Activated naive CD8-positive, alpha-beta T cell (primary cell): ENCODE measurements at regions not wholly inside any gene's neighbourhood (a gene's known extent, or its start where the extent isn't known, plus 50 kb on each side); places are given as distances from the start of the nearest gene placed in this dataset.

Source experiments
- H3K27ac Mint-ChIP-seq: one replicate; pipeline ENCODE4 v1.8.0; 2021; ENCODE audit warnings: mixed read lengths
- H3K27me3 Mint-ChIP-seq: one replicate; pipeline ENCODE4 v1.8.0; 2021; ENCODE audit warnings: mixed read lengths
- H3K36me3 Mint-ChIP-seq: one replicate; pipeline ENCODE4 v1.8.0; 2021; ENCODE audit warnings: mixed read lengths
- H3K4me1 Mint-ChIP-seq: one replicate; pipeline ENCODE4 v1.8.0; 2021; ENCODE audit warnings: low read depth, mixed read lengths
- H3K4me3 Mint-ChIP-seq: one replicate; pipeline ENCODE4 v1.8.0; 2021; ENCODE audit warnings: mild to moderate bottlenecking, mixed read lengths
- H3K9me3 Mint-ChIP-seq: one replicate; pipeline ENCODE4 v1.8.0; 2021; ENCODE audit warnings: low read depth, mixed read lengths

DNA sequence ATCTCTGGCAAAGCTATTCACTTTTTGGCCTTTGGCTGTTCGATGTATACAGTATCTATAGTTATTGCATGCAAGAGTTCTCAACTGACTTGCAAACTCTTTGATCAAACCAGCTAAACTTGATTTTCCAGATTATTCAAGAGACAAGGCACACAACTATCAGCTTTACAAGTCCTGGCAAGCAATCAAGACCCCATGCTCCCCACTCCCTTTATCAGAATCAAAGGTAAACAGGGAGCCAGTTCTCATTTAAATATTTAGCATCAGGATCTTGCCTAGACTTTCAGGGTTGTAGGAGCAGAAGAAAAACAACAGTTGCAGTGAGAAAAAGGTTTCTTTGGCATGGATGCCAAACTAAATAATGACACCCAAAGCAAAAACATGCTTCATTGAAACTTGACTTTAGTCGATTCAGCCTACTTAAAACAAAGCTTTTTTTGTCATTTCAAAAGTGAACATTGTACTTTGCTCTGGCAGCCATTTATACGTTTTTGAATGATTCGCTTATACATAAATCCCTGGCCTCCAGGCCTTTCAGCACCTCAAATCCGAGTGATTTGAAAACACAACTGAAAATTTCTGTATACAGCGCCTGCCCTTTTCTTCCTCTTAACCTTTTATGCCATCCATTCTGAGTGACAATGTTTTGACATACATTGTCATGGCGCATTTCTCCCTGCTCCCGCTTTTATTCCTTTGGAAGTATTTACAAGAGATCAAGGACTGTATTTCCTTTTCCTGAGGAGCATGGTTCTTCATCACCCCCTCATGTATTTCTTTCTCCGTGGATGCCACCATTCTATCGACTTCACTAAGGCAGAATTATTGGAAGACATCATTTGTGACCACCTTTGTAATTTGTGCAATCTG, 340.8 kb downstream of the KLF5 start:
- no peaks in the 10 kb centered on the region for H3K36me3 Mint-ChIP-seq
- H3K27ac Mint-ChIP-seq, result no peak overlapping the region
- no peaks in the 10 kb centered on the region for H3K9me3 Mint-ChIP-seq
- H3K4me1 Mint-ChIP-seq, result no peaks in the 10 kb centered on the region
- no peaks in the 10 kb centered on the region for H3K27me3 Mint-ChIP-seq
- H3K4me3 Mint-ChIP-seq, result no peak overlapping the region

DNA sequence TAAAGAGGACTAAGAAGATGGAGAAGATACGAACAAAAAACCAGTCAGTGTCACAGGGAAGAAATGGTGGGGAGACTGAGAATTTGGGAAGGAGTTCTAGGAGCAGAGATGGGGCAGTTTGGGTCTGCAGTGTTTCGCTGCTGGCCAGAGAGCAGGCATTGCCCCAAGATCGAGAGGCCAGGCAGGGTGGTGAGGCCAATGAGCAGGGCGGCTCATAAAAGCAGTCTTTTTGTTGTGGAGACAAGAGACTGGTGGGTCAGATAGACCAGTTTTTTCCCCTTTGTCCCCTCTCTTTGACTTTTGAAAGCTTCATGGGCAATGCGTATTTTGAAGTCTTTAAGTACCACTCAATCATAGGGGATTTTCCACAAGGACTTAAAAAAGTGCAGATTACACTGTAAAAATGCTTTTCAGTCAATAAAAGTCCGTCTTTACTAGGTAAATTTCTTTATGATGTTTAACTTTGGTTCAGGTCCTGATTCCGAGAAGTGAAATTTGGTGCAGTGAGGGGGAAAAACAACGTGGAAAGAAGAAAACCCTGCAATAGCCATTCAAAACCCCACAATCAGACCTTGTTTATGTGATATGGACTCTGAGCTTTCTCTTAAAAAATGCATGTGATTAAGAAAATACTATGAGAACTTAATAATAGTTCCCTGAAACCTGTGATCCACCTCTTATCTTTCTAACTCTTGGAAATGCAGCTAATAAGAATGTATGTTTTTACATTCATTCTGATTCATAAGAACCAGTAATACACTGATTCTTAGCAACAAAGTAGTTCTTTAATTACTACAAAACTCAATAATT, 338.9 kb downstream of the KLF5 start:
- Mint-ChIP-seq H3K27ac (no peak overlapping the region), H3K4me3 (no peak overlapping the region), H3K9me3 (no peaks in the 10 kb centered on the region), H3K4me1 (no peaks in the 10 kb centered on the region), H3K36me3 (no peaks in the 10 kb centered on the region), H3K27me3 (no peaks in the 10 kb centered on the region)

DNA sequence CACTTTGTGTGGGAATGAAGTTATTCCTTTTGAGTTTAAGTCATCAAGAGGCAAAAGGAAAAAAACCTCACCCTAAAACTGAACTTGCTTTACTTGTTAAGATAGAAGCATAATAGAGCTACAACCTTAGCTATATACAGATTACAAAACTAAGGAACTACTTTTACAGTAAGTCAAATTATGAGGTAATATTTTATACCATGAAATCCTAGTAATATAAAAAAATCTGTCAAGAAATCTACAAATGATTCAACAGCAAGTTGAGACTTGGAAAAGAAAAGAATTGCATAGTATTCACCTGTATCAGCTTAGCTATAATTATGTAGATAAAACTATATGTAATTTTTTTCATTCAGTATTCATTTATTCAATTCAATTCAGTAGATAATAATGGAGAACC, 335.3 kb downstream of the KLF5 start:
- Mint-ChIP-seq H3K9me3 (no peaks in the 10 kb centered on the region), H3K36me3 (no peaks in the 10 kb centered on the region), H3K27me3 (peaks cover 3% of the 10 kb centered on the region), H3K4me1 (no peaks in the 10 kb centered on the region), H3K4me3 (no peak overlapping the region), H3K27ac (no peak overlapping the region)

DNA sequence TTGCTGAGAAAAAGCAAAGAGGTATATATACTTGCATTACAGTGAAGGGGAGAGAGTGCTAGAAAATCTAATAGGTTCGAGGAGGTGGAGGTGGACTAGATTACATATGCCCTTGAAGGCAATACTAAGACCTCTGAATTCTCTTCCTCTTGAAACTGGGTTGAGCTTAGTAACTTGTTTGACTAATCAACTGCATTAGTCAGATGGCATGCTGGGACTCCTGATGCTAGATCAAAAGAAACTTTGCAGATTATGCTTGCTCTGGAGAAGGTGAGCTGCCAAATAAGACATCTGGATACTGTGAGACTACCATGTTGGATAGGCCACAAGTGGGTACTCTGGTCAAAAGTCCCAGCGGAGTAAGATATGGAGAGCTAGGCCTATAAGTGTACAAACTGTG, 331.3 kb downstream of the KLF5 start:
- Mint-ChIP-seq H3K4me1 (no peaks in the 10 kb centered on the region), H3K27ac (no peak overlapping the region), H3K27me3 (peaks cover 3% of the 10 kb centered on the region), H3K36me3 (no peaks in the 10 kb centered on the region), H3K9me3 (no peaks in the 10 kb centered on the region), H3K4me3 (no peak overlapping the region)

DNA sequence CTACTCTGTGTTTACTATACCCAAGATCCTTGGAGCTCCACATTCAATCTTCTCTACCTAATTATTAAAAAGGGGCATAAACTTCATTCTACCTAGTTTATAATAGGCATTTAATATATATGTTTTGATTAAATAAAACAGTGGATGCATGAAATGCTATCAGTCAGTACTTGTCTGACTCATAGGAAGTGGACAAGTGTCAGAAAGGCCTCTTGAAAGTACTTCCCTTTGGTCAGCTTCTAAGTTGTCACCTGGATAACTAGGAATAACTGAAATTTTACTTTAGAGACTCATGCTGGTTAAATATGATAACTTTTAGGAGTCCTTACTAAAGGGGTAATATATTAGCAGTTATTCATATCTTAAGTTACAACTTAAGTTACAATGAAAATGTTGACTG, 329.8 kb downstream of the KLF5 start:
- no peaks in the 10 kb centered on the region for H3K9me3 Mint-ChIP-seq
- peaks cover 3% of the 10 kb centered on the region for H3K27me3 Mint-ChIP-seq
- no peaks in the 10 kb centered on the region for H3K4me1 Mint-ChIP-seq
- no peak overlapping the region for H3K27ac Mint-ChIP-seq
- peaks cover 2% of the 10 kb centered on the region for H3K36me3 Mint-ChIP-seq
- H3K4me3 Mint-ChIP-seq, result no peak overlapping the region

DNA sequence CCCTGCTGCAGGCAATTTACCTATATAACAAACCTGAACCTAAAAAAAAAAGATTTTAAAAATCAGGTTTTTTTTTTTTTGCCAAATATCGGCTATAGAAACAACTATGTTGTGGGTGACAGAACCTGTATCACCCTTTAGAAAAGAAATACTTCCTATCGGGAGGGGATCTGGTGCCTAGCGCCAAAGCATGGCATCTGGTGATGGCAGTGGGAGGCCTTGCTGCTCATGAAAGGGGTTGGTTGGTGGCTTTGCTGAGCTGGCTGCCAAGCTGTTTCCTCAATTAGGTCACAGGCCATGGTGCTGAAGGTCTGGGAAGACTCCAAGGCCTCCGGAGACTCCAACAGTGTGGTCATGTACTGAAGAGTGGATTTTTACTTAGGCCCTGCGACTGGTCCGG, 328.5 kb downstream of the KLF5 start:
- H3K4me1 Mint-ChIP-seq, result no peaks in the 10 kb centered on the region
- H3K4me3 Mint-ChIP-seq, result no peak overlapping the region
- H3K27me3 Mint-ChIP-seq, result no peaks in the 10 kb centered on the region
- peaks cover 2% of the 10 kb centered on the region for H3K36me3 Mint-ChIP-seq
- H3K27ac Mint-ChIP-seq, result no peak overlapping the region
- no peaks in the 10 kb centered on the region for H3K9me3 Mint-ChIP-seq

DNA sequence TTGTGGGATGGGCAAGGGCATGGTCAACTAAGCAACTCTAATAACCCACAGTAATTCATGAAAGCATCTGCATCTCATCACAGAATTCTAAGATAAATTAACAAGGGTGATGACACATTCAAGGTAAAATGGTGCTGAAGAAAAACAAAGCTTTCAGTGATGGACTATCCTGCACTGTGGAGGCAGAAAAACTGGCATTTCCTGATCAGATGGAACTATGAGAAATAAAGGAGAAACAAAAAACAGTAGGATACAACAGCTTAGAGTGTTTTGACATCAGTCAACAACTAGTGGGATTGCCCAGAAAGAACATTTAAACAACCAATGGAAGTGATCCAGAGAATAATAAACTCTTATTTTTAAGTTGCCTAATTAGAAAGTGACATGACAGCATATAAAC, 327.0 kb downstream of the KLF5 start:
- no peaks in the 10 kb centered on the region for H3K9me3 Mint-ChIP-seq
- H3K27ac Mint-ChIP-seq, result no peak overlapping the region
- H3K27me3 Mint-ChIP-seq, result peaks cover 5% of the 10 kb centered on the region
- H3K4me3 Mint-ChIP-seq, result no peak overlapping the region
- H3K36me3 Mint-ChIP-seq, result peaks cover 2% of the 10 kb centered on the region
- no peaks in the 10 kb centered on the region for H3K4me1 Mint-ChIP-seq

DNA sequence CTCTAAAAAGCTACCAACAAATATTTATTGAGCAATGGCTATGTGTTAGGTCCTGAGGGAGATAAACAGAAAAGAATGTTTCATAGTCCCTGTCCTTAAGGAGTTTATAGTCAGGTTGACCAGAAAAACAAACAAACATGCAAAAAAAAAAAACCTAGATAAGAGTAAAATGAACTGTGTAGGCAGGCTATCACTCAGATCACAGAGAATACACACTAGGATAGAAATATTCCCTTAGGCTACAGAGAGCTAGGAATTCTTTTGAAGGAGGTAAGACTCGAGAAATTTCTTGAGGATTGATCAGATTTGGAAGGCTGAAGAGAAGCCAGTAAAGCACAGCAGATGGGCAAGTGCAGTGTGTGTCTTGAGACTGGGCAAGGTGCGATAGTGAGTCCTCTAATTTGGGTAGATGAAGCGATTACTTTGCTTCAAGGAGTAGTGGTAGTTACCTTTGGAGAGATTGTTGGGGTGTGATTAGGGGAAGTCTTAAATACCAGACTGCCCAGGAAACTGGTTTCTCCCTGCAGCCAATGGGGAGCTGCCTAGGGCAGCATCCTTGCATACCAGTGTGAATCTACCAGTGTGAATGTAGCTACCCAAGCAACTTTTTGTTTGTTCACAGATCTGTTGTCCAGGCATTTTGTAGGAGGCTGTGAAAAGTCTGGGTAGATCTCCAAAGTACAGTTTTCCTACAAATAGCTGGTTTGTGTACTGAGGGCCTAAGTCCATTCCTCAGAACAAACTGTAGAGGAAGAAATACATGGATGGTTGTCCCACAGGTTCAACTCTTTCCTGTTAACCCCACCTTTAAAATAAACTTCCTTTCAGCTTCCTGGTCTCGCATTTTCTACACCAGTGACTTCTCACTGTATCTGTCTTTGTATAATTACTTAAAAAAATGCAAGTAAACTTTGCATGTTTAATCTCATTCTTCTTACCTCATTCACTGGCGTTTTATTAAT, 314.1 kb downstream of the KLF5 start:
- Mint-ChIP-seq H3K27me3 (peaks cover 1% of the 10 kb centered on the region), H3K36me3 (no peaks in the 10 kb centered on the region), H3K4me1 (no peaks in the 10 kb centered on the region), H3K27ac (no peak overlapping the region), H3K9me3 (no peaks in the 10 kb centered on the region), H3K4me3 (no peak overlapping the region)

DNA sequence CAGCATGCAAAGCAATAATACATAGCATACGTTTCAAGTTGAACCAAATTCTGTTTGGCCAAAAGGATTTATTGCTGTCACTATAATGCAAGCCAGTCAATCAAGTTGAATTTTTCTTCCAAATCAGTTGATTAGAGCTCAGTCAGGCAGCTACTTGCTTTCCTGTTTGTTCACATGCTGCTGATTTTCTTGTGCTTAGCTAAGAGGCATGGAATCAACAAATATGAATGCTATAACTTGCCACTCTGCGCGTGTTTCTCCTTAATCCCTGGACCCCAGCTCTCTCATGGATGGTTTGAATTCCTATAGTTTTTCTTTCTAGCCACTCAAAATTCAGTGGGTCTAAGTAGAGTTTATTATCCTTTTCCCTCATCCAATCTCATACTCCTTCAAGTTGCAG, 311.3 kb downstream of the KLF5 start:
- Mint-ChIP-seq H3K4me3 (no peak overlapping the region), H3K27me3 (peaks cover 1% of the 10 kb centered on the region), H3K36me3 (no peaks in the 10 kb centered on the region), H3K27ac (no peak overlapping the region), H3K9me3 (no peaks in the 10 kb centered on the region), H3K4me1 (no peaks in the 10 kb centered on the region)

DNA sequence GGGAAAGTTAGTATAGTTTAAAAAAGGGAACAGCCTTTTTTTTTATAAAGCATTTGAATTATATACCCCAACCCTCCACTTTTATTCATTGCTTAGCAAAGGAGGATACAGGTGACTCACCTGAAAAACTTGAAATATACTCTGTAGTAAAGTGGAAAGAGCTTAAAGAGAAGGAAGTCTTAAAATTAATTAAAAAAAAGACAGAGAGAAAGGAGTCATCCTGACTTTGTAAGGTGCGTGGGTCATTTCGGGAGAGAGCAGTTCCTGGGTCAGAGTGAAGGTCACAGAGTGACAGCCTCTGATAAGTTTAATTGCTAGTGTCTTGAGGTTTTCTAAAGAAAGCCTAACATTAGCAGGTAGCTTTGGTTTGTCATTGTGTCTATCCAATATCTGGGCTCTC, 310.3 kb downstream of the KLF5 start:
- no peak overlapping the region for H3K4me3 Mint-ChIP-seq
- no peak overlapping the region for H3K27ac Mint-ChIP-seq
- no peaks in the 10 kb centered on the region for H3K4me1 Mint-ChIP-seq
- no peaks in the 10 kb centered on the region for H3K36me3 Mint-ChIP-seq
- peaks cover 1% of the 10 kb centered on the region for H3K27me3 Mint-ChIP-seq
- H3K9me3 Mint-ChIP-seq, result no peaks in the 10 kb centered on the region

DNA sequence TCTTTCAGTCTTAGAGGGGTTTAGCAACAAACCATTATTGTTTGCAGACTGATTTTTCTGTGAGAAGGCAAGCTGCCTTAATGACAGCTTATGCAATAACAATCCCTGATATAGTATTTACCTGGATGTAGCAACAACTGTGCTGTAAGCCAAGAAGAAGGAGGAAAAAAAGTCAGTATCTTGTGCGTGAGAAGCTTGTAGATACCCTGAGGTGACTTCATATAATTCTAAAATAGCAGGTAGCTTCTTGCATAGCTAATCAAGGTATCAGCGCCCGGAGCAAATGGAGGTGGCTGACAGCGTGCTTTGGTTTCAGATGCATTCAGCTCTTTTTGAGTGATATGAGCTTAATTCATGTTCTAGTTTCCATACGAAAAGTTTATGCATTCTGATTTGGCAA, 309.8 kb downstream of the KLF5 start:
- no peak overlapping the region for H3K27ac Mint-ChIP-seq
- no peaks in the 10 kb centered on the region for H3K9me3 Mint-ChIP-seq
- no peaks in the 10 kb centered on the region for H3K4me1 Mint-ChIP-seq
- no peak overlapping the region for H3K4me3 Mint-ChIP-seq
- no peaks in the 10 kb centered on the region for H3K36me3 Mint-ChIP-seq
- peaks cover 1% of the 10 kb centered on the region for H3K27me3 Mint-ChIP-seq

DNA sequence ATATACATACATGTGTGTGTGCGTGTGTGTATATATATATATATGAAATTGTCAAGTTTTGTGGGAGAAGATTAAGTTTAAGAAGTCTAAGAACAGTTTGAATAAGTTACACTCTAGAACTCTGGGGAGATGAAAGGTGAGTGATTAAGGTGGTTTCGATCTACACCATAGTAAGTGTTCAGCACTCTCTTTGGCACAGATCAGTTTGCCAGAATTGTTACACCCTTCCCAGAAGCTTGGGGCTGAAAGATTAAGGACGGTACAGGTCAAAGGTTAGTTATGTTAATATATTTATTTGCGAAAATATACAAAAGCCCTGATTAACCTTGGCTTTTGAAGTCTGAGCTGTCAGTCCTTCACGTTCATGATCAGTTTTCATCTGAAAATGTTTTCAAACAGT, 309.1 kb downstream of the KLF5 start:
- Mint-ChIP-seq H3K9me3 (no peaks in the 10 kb centered on the region), H3K4me1 (no peaks in the 10 kb centered on the region), H3K36me3 (no peaks in the 10 kb centered on the region), H3K27me3 (peaks cover 1% of the 10 kb centered on the region), H3K4me3 (no peak overlapping the region), H3K27ac (no peak overlapping the region)

DNA sequence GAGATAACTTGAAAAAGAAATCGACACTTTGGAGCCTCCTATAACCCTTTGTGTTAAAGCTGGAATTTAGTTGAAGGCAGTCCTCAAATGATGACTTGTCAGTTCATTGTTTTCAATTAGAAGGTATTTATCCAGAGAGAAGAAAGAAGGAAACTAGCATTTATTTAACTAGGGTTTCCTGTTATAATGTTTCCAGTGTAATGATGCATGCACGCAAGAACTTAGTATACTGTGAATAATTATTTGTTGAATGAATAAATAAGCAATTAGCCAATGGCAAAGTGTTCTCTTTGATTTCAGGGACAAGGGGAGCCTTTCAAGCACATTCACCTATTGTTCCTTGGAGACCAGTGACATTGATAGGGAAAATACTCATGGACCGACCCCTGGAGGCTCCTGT, 307.4 kb downstream of the KLF5 start:
- H3K4me1 Mint-ChIP-seq, result no peaks in the 10 kb centered on the region

DNA sequence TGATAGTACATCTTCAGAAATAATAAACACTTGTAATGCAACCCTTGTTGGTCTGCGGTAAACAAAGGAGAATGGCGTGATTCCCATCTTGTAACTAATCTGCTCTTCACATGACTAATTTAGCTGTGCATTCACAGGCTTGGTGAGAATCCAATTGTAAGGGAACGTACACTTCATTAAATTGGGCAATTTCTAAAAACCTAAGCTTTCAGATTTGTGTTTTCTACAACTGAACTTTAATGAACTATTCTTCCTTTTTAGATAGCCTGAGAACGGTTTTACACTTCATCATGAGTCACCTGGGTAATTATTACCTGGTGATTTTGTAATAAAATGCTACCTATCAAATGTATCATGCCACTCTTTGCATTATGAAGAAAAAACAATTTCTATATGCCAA, 306.9 kb downstream of the KLF5 start:
- Mint-ChIP-seq H3K27me3 (no peaks in the 10 kb centered on the region), H3K9me3 (no peaks in the 10 kb centered on the region), H3K4me3 (no peak overlapping the region), H3K36me3 (no peaks in the 10 kb centered on the region), H3K27ac (no peak overlapping the region), H3K4me1 (no peaks in the 10 kb centered on the region)

More for the DNA sequence above, 307.4 kb downstream of the KLF5 start:
- Mint-ChIP-seq H3K27ac (no peak overlapping the region), H3K36me3 (no peaks in the 10 kb centered on the region), H3K4me3 (no peak overlapping the region), H3K9me3 (no peaks in the 10 kb centered on the region), H3K27me3 (peaks cover 1% of the 10 kb centered on the region)

DNA sequence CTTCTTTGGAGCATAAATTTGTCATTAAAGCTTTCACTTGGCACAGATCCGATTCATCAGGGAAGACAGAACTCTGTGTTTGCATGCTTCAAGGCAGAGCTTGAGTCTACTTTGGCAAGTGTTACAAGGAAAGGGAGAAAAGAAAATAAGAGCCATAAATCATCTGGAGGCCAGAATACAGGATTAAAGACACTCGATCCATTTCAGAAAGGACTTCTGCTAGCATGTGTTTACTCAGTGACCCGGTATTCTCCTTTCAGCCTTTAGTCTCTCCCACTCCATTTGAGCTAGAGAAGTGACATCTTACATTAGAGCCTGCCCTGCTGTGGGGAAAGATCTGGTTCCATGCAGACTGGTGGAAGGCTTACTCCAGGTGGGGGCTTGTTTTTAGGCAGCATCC, 306.4 kb downstream of the KLF5 start:
- Mint-ChIP-seq H3K27me3 (no peaks in the 10 kb centered on the region), H3K4me1 (no peaks in the 10 kb centered on the region), H3K27ac (no peak overlapping the region), H3K4me3 (no peak overlapping the region), H3K36me3 (no peaks in the 10 kb centered on the region), H3K9me3 (no peaks in the 10 kb centered on the region)
